HG02970 (cell line): ENCODE measurements at regions not wholly inside any gene's neighbourhood (a gene's known extent, or its start where the extent isn't known, plus 50 kb on each side); places are given as distances from the start of the nearest gene placed in this dataset.
"Not testable (repeated sequence)": the region's sequence is repeated elsewhere in the genome, so short reads cannot be mapped to it uniquely, and the experiment has no call there.

Source experiments
- ATAC-seq: cut with Tn5 transposase; IDR thresholded peaks from one replicate; pipeline ENCODE4 v1.9.1; 2021; ENCODE audit warnings: mild to moderate bottlenecking, moderate library complexity, moderate number of reproducible peaks; ENCODE audit not compliant: unreplicated experiment, low FRiP score

DNA sequence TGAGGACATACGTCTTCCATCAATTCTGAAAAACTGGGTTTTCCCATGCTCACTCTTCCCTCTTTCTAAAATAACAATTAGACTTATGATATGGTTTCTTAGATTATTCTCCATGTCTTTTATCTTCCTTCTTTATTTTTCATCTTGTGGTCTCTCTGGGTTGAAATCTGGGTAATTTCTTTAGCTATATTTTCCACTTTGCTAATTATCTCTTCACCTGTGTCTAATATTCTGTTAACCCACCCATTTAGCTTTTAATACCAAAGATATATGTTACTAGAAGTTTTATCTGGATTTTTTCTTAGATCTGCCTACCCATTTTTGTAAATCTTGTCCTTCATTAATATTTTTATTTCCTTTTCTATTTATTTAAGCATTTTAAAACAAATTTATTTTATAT is 121.8 kb downstream of the TENT5A start:
- ATAC-seq: no peak

- ATAC-seq: no peak
These were observed 127.3 kb downstream of the TENT5A start for GRCh38 chr6:81625216-81625615.

DNA sequence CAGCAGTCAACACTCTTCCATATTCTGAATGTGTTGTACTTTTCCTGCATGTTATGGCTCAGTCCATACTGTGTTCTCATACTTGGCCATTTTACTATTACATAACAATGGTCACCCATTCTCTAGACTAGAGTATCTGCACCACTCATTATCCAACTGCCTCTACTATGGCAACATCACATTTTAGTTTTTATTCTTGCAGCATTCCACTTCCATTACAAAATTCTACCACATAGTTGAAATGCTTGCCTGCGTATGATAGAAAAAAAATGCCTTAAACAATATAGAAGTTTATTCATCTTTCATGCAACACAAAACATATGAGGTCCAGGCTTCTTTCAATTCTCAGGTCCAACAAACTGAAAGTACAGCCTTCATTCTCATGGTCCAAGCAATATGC is 128.0 kb downstream of the TENT5A start:
- no peak for ATAC-seq

- ATAC-seq: no peak
These were observed 129.2 kb downstream of the TENT5A start for GRCh38 chr6:81623106-81623759.

DNA sequence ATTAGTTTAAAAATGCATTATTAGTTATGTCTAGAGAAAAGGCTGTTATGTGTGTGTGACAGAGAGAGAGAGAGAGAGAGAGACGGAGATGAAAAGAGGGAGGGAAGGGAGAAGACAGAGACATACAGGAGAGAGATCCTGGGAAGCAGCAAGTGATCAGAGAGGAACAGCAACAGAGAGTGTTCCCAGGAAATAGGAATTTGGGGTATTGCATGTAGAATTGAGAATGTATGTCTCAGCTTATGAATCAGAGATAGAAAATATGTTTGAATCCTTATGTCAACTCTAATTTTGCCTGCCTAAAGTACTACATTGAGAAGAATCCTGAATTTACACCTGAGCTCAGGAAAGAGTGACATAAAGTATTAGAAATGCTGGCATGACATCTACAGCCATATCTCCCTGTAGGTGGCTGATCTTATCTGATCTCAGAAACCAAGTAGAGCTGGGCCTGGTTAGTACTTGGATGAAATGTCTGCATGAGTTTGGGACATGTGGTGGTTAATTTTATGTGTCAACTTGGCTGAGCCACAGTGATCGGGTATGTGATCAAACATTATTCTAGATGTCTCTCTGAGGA is 130.6 kb downstream of the TENT5A start:
- no peak for ATAC-seq

GRCh38 chr6:81614292-81614691 is 138.2 kb downstream of the TENT5A start:
- no peak for ATAC-seq

GRCh38 chr6:81613606-81614005 is 138.9 kb downstream of the TENT5A start:
- no peak for ATAC-seq

DNA sequence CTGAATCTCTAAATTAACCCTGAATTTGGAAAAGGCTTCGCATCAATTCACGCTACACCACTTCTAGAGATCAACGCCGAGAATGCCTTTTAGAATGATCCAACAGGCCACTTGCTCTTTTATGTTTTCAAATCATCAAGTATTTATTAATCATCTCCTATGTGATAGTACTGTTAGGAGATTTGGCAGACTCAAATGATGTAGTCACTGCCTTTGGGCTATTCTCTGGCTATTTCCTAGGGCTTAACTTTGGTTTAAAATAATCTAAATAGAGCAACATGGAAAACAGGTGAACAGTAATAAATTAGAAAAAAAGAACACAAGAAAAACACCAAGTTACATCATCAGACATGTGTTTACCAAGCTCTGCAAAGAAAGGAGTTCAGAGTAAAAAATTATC is 140.3 kb downstream of the TENT5A start:
- ATAC-seq: no peak

GRCh38 chr6:81609736-81610135 is 142.7 kb downstream of the TENT5A start:
- ATAC-seq: no peak

DNA sequence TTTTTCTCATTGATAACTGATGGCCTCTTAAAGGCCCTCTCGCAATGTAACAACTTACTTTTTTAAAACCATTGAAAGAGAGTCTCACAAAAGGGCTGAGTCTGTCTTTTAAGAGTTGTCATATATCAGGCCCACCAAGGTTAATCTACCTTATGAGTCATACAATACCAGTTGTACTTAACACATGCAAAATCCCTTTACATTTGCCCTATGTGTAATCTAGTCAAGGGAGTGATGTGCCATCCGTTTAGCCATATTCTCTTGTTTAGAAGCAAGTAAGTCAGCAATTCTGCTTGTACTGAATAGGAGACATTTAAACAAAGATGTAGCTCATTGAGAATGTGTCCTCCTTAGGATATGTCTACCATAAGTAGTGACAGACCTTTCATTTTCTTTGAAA is 143.7 kb downstream of the TENT5A start:
- no peak for ATAC-seq

DNA sequence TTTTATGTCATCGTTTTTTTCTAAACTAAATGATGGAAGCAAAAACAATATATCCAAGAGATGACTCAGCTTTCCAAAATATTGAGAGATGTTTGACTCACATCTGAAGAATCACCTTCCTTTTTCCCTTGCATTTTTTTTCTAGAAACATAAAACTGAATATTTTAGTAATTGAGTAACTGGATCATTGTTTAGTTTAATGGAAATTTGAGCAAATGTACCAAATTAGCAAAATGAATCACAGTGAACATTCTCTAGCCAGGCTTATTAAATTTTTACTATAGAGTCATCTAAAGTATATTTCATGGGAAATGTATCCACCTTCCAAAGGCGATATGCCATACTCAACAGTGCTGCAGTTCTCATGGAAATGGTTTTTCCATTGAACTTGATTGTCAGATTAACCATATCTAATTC is 145.5 kb downstream of the TENT5A start:
- ATAC-seq: no peak

DNA sequence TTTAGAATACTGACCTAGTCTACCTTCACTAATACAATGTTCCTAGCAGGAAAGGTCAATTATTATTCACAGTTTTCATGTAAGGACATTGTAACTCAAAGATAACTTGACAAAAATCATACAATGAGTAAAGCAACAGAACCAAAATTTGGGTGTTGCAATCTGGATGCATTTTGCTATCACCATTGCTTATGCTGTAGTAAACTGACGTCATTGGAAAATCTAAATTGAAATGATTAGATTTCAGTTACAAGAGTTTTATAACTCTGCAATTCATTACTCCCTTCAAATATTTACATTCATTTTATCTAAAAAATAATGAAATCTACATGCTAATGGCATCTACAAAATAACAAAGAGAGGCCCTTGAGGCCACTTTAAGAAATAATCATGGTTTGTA is 147.0 kb downstream of the TENT5A start:
- ATAC-seq: no peak

GRCh38 chr6:81601918-81602317 is 150.6 kb downstream of the TENT5A start:
- ATAC-seq: no peak

DNA sequence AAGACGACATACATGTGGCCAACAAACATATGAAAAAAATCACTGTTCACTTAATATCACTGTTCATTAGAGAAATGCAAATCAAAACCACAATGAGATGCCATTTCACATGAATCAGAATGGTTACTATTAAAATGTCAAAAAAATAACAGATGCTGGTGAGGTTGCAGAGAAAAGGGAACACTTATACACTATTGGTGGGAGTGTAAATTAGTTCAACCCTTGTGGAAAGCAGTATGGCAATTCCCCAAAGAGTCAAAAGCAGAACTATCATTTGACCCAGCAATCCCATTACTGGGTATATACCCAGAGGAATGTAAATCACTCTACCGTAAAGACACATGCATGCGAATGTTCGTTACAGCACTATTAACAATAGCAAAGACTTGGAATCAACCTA is 152.0 kb downstream of the TENT5A start:
- not testable (repeated sequence) for ATAC-seq

GRCh38 chr6:81594501-81594900 is 158.0 kb downstream of the TENT5A start:
- no peak for ATAC-seq

GRCh38 chr6:81590314-81590691 is 162.2 kb downstream of the TENT5A start:
- ATAC-seq: no peak

DNA sequence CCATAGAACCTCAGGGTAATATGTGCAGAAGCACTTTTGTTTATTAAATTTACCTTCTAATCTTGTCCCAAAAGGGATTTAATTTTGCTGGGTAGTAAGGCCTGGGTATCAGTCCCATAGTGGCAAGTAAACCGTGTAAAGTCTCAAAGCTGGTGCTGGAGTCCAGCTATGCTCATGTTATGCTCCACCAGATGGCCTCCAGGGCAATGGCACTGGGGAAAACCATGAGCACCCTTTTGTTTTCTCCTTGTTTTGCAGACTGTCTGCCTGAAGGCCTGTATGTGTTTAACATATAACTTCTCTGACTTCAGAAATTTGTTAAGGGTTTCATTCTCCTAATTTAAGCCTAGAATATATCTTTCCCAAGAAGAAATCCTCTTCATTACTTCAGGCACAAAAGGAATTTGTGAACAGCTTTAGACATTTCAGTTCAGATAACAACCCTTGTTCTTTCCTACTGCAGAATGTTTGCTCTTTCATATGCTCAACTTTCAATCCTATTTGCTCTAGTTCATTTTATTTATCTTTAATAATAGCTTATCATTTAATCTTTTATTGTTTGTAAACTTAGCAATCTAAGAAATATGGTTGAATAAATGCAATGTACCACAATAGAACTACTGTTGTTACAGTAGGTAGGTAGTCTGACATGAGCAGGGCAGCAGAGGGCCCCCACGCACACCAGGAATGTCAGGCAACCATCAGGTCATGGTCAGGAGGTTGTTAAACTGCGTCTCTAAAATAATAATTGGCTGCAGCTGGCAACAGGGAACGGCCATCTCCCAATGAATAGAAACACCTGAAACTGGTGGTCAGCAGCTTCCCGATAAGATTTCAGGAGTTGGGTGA is 162.8 kb downstream of the TENT5A start:
- ATAC-seq: no peak

- not testable (repeated sequence) for ATAC-seq
These were observed 166.8 kb downstream of the TENT5A start for GRCh38 chr6:81585686-81586085.

- ATAC-seq: not testable (repeated sequence)
These were observed 168.3 kb downstream of the TENT5A start for GRCh38 chr6:81584156-81584555.

DNA sequence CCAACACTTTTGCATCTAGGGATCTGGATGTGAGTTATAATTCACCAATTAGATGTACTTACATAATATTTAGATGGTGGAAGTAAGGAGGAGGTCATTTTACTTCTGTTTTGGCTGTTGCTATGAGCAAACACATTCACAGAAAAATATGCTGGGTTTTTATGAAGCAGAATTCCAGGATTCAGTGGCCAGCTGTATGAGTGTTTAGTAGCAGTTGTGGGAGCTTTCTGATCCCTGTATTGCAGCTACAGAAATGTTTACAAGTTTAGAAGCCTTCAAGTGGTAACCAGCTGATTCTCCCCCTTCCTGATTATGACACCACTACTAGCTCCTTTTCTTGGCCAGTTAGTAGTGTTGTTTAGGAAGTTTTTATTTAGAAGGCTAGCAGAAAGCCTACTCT is 177.0 kb downstream of the TENT5A start:
- no peak for ATAC-seq

DNA sequence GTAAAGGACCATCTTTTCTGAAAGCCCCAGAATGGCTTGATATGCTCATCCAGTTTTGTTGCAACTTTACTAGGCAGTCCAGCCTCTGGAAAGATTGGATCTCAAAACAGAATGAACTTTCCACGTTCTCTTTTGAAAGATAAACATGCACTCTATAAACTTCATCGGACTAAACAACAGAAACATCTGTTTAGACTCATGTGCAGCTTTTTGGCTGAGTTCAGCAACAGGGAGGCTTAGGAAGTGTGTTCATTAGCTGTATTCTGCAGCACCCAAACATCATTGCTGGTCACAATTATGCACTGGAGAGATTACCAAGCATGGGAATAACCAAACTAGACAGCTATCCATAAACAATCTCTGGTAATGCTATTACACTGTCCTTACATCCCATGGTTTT is 180.5 kb downstream of the TENT5A start:
- no peak for ATAC-seq

- ATAC-seq: no peak
These were observed 181.8 kb downstream of the TENT5A start for GRCh38 chr6:81570681-81571080.
